K562 (cell line): ENCODE measurements at regions not wholly inside any gene's neighbourhood (a gene's known extent, or its start where the extent isn't known, plus 50 kb on each side); places are given as distances from the start of the nearest gene placed in this dataset.

ENCODE experiments used
- ATAC-seq: fragments of 200-7000 bp; cut with Tn5 transposase; 3 replicates; pipeline ENCODE4 v1.9.1; 2020; ENCODE audit warnings: moderate library complexity
- BruUV-seq: library from RNA; stranded (reverse); fragments of 400-500 nt; replicated peaks from 2 replicates; lab custom pipeline; 2021; lab: Mats Ljungman, UMichigan
- CTCF ChIA-PET: fragments of 300-600 bp; formaldehyde crosslinking; extraction: SDS; loops from one replicate; lab custom pipeline; 2021; ENCODE audit warnings: low intra/inter-chr PET ratio; lab: Yijun Ruan, JAX
- POLR2A ChIA-PET: fragments of 300-600, 350-650 bp; sonication (Branson Sonifier 250); formaldehyde crosslinking; extraction: SDS; loops from one replicate; lab custom pipeline; 2021; ENCODE audit warnings: antibody characterized with exemption, inconsistent platforms; lab: Yijun Ruan, JAX
- DNase-seq, 4 experiments: peaks; one replicate each; pipeline versions ENCODE4 v3.0.0 to v3.0.0-alpha.2; 2011 to 2018; ENCODE audit warnings: low spot score in 3 of 4, mixed read lengths in 3 of 4; ENCODE audit errors: extremely low read depth in 1 of 4
- FAIRE-seq: peaks from 2 replicates; lab custom pipeline; 2011; peaks lifted over from hg19 to GRCh38; lab: Jason Lieb, UNC
- H2AFZ ChIP-seq: 2 replicates; pipeline ENCODE4 v1.6.0; 2011; ENCODE audit warnings: low read depth, low read length, control low read depth, inconsistent platforms
- H3K27ac ChIP-seq: fragments of 200-600 bp; 3 replicates; pipeline ENCODE4 v1.8.0; 2011; ENCODE audit warnings: low read depth, mild to moderate bottlenecking, control low read depth, inconsistent platforms, low read length, moderate library complexity, mixed read lengths; ENCODE audit errors: extremely low read depth
- H3K27me3 ChIP-seq, 2 experiments: fragments of 300-600 bp in 1 of 2; 2 replicates in 1 of 2; 3 replicates in 1 of 2; pipeline versions ENCODE4 v1.6.0 to v1.8.0; 2011; ENCODE audit warnings: inconsistent platforms in 2 of 2, low read length in 2 of 2, mild to moderate bottlenecking in 1 of 2, mixed read lengths in 1 of 2, moderate library complexity in 1 of 2; ENCODE audit not compliant: control insufficient read depth in 2 of 2, insufficient read depth in 2 of 2
- H3K36me3 ChIP-seq: fragments of 300-600 bp; 3 replicates; pipeline ENCODE4 v1.8.0; 2011; ENCODE audit warnings: mild to moderate bottlenecking, low read length, inconsistent platforms; ENCODE audit not compliant: control insufficient read depth, insufficient read depth
- H3K4me1 ChIP-seq, 2 experiments: fragments of 200-600 bp in 1 of 2; replicated peaks in 1 of 2; 2 replicates in 1 of 2; 3 replicates in 1 of 2; pipeline versions ENCODE4 v1.5.1 to v1.8.0; 2011; ENCODE audit warnings: inconsistent platforms in 2 of 2, low read length in 2 of 2, mild to moderate bottlenecking in 1 of 2, mixed read lengths in 1 of 2, moderate library complexity in 1 of 2; ENCODE audit not compliant: control insufficient read depth in 2 of 2, insufficient read depth in 2 of 2
- H3K4me2 ChIP-seq: 2 replicates; pipeline ENCODE4 v1.6.1; 2011; ENCODE audit warnings: low read length, control low read depth, inconsistent platforms, mixed read lengths; ENCODE audit not compliant: insufficient read depth
- H3K4me3 ChIP-seq: fragments of 200-600 bp; sonication (generic), shearing (Covaris generic); 2 replicates; pipeline ENCODE4 v1.5.1; 2016; ENCODE audit warnings: control low read depth, inconsistent platforms
- H3K79me2 ChIP-seq: fragments of 200-600 bp; 3 replicates; pipeline ENCODE4 v1.8.0; 2011; ENCODE audit warnings: low read length, inconsistent platforms; ENCODE audit not compliant: control insufficient read depth, insufficient read depth
- H3K9ac ChIP-seq, 2 experiments: 2 replicates each; pipeline versions ENCODE4 v1.6.0 to v1.6.1; 2011; ENCODE audit warnings: low read depth in 2 of 2, low read length in 2 of 2, control low read depth in 1 of 2, inconsistent platforms in 1 of 2, mild to moderate bottlenecking in 1 of 2, mixed read lengths in 1 of 2; ENCODE audit not compliant: insufficient read depth in 1 of 2
- H3K9me1 ChIP-seq: one replicate; pipeline ENCODE4 v1.6.0; 2011; ENCODE audit warnings: inconsistent platforms, mild to moderate bottlenecking, low read length, moderate library complexity; ENCODE audit not compliant: control insufficient read depth, insufficient read depth
- H3K9me3 ChIP-seq: replicated peaks from 2 replicates; pipeline ENCODE4 v1.5.1; 2011; ENCODE audit warnings: low read depth, low read length, inconsistent platforms; ENCODE audit not compliant: control insufficient read depth, insufficient read depth
- H4K20me1 ChIP-seq: replicated peaks from 2 replicates; pipeline ENCODE4 v1.6.1; 2011; ENCODE audit warnings: low read length, inconsistent platforms, mixed read lengths; ENCODE audit not compliant: control insufficient read depth, insufficient read depth
- CBX2 ChIP-seq: fragments of 200-600 bp; sonication (generic); IDR thresholded peaks from one replicate; pipeline ENCODE4 v1.6.1; 2012; ENCODE audit warnings: mild to moderate bottlenecking, low read length, inconsistent platforms; ENCODE audit not compliant: insufficient read depth, poor library complexity, severe bottlenecking
- CBX8 ChIP-seq: fragments of 200-600 bp; sonication (generic); IDR thresholded peaks from 2 replicates; pipeline ENCODE4 v1.6.1; 2012; ENCODE audit warnings: borderline replicate concordance, mixed run types, low read depth, mild to moderate bottlenecking, moderate library complexity, mixed read lengths, low read length, control low read depth, inconsistent platforms; ENCODE audit not compliant: poor library complexity, severe bottlenecking; ENCODE audit errors: extremely low read depth
- CEBPB ChIP-seq: fragments of 450-650 bp; IDR thresholded peaks from 2 replicates; pipeline ENCODE4 v1.6.1; 2016; ENCODE audit warnings: missing genetic modification characterization, missing compliant biosample characterization
- FOXA3 ChIP-seq, 2 experiments: fragments of 450-650 bp in 1 of 2; sonication (generic) in 1 of 2; formaldehyde crosslinking; IDR thresholded peaks in 1 of 2; conservative IDR thresholded peaks in 1 of 2; 2 replicates each; pipeline versions ENCODE4 v1.4.0 to v1.8.0; 2020 to 2022; ENCODE audit warnings: mild to moderate bottlenecking in 2 of 2, missing genetic modification reagents in 1 of 2
- HCFC1 ChIP-seq: IDR thresholded peaks from 2 replicates; pipeline ENCODE4 v1.6.1; 2012; ENCODE audit warnings: low read depth, low read length, improper control_type of control experiment
- HOMEZ ChIP-seq: fragments of 250-450 bp; sonication (Bioruptor Pico); IDR thresholded peaks from 2 replicates; pipeline ENCODE4 v1.4.0; 2020; ENCODE audit warnings: mild to moderate bottlenecking, moderate library complexity
- TAF7 ChIP-seq: fragments of 450-650 bp; IDR thresholded peaks from 2 replicates; pipeline ENCODE4 v1.6.1; 2016; ENCODE audit warnings: missing genetic modification characterization, missing compliant biosample characterization
- TFAP4 ChIP-seq: sonication (generic); formaldehyde crosslinking; IDR thresholded peaks from 2 replicates; pipeline ENCODE4 v1.8.0; 2022; ENCODE audit warnings: missing genetic modification reagents, mild to moderate bottlenecking, moderate library complexity, borderline replicate concordance
- ZBTB49 ChIP-seq: sonication (generic); formaldehyde crosslinking; IDR thresholded peaks from 2 replicates; pipeline ENCODE4 v1.8.0; 2022; ENCODE audit warnings: missing genetic modification reagents, mild to moderate bottlenecking, borderline replicate concordance
- ZNF23 ChIP-seq: fragments of 250-450 bp; sonication (Bioruptor Pico); IDR thresholded peaks from 2 replicates; pipeline ENCODE4 v1.4.0; 2020; ENCODE audit warnings: mild to moderate bottlenecking
- WGBS: fragments of 100-300 bp; shearing (Covaris generic); methylation state at CpG from one replicate; pipeline ENCODE4 v1.1.6; 2016; ENCODE audit warnings: low coverage, mixed read lengths; ENCODE audit not compliant: insufficient coverage; ENCODE audit errors: missing lambda C conversion rate; 5-methylcytosine and 5-hydroxymethylcytosine counted together
- in situ Hi-C: fragments of 300-500 bp; cut with MboI; formaldehyde crosslinking; loops from 4 replicates; pipeline ENCODE4 v1.15.0; 2018; ENCODE audit warnings: inconsistent platforms, mixed read lengths
- intact Hi-C: fragments of 100-400 bp; cut with micrococcal nuclease; formaldehyde crosslinking; loops from 2 replicates; pipeline ENCODE4 v1.14.2; 2022

GRCh38 chr1:68938051-68938666, 441.3 kb upstream of the DEPDC1 start (continued):
- TF ChIP-seq ZBTB49 (CRISPR knock-in tag) (no peak), ZNF23 (CRISPR knock-in tag) (no peak)

- WGBS, result 0% methylated on average over 3 of the region's 3 CpGs
- Histone ChIP-seq H3K9ac (no peak overlapping the region), H3K4me2 (no peak overlapping the region), H3K27me3 (no peaks in the 10 kb centered on the region), H3K4me1 (no peaks in the 10 kb centered on the region), H3K4me3 (no peak overlapping the region), H4K20me1 (no peaks in the 10 kb centered on the region), H3K36me3 (no peaks in the 10 kb centered on the region), H3K9me1 (no peaks in the 10 kb centered on the region), H3K27ac (no peak overlapping the region), H3K79me2 (no peaks in the 10 kb centered on the region), H3K9me3 (no peaks in the 10 kb centered on the region), H2AFZ (no peak overlapping the region)
- intact Hi-C loops, result no loop called here
- DNase-seq, result no peak
- no peak for FAIRE-seq
- in situ Hi-C loops, result no loop called here
- ChIA-PET POLR2A (no interaction called here), CTCF (no interaction called here)
- no TSS peak for BruUV-seq
- ATAC-seq, result no peak
- no peak for TF ChIP-seq HCFC1
- TF ChIP-seq HOMEZ, result no peak
- no peak for TF ChIP-seq CBX2
- TF ChIP-seq CEBPB (tag), result no peak
- TF ChIP-seq FOXA3 (CRISPR knock-in tag; conservative IDR thresholded peaks at IDR 0.05 in 1 of 2, IDR thresholded peaks at IDR 0.05 in 1 of 2), result no peak
- no peak for TF ChIP-seq TAF7 (tag)
- TF ChIP-seq CBX8, result no peak
- TF ChIP-seq TFAP4 (CRISPR knock-in tag), result no peak
These were observed 453.2 kb upstream of the DEPDC1 start for GRCh38 chr1:68950036-68950435.
